GM21723 (cell line): ENCODE measurements at regions not wholly inside any gene's neighbourhood (a gene's known extent, or its start where the extent isn't known, plus 50 kb on each side); places are given as distances from the start of the nearest gene placed in this dataset.

Experiments
- ATAC-seq: cut with Tn5 transposase; IDR thresholded peaks from one replicate; pipeline ENCODE4 v1.9.1; 2021; ENCODE audit warnings: mild to moderate bottlenecking, moderate library complexity; ENCODE audit not compliant: unreplicated experiment

GRCh38 chr1:198903203-198903602 is 264.4 kb downstream of the PTPRC start:
- no peak for ATAC-seq

- ATAC-seq = no peak
Measured at GRCh38 chr1:198903621-198904020, 264.8 kb downstream of the PTPRC start.

GRCh38 chr1:198904321-198904720 is 265.5 kb downstream of the PTPRC start:
- ATAC-seq = no peak

- peak; percentile 51 for ATAC-seq
Measured at GRCh38 chr1:198906739-198907422, 268.0 kb downstream of the PTPRC start.

GRCh38 chr1:198907423-198907746 is 268.5 kb downstream of the PTPRC start:
- peak; percentile 19 for ATAC-seq

GRCh38 chr1:198908995-198909394 is 270.2 kb downstream of the PTPRC start:
- ATAC-seq = no peak

GRCh38 chr1:198909973-198910372 is 271.1 kb downstream of the PTPRC start:
- no peak for ATAC-seq

- no peak for ATAC-seq
Measured at GRCh38 chr1:198910816-198911215, 272.0 kb downstream of the PTPRC start.

- ATAC-seq = no peak
Measured at GRCh38 chr1:198912046-198912445, 273.2 kb downstream of the PTPRC start.

- ATAC-seq = no peak
Measured at GRCh38 chr1:198913667-198914066, 274.8 kb downstream of the PTPRC start.

- ATAC-seq = no peak
Measured at GRCh38 chr1:198915327-198916231, 276.7 kb downstream of the PTPRC start.

- no peak for ATAC-seq
Measured at GRCh38 chr1:198917226-198917625, 278.4 kb downstream of the PTPRC start.

GRCh38 chr1:198918920-198919319 is 280.1 kb downstream of the PTPRC start:
- no peak for ATAC-seq

GRCh38 chr1:198919667-198920398 is 281.0 kb downstream of the PTPRC start:
- peak; percentile 55 for ATAC-seq

- ATAC-seq = peak; percentile 72
Measured at GRCh38 chr1:198922638-198923430, 284.0 kb downstream of the PTPRC start.

- ATAC-seq = no peak
Measured at GRCh38 chr1:198923993-198924392, 285.2 kb downstream of the PTPRC start.

- no peak for ATAC-seq
Measured at GRCh38 chr1:198925567-198925966, 286.7 kb downstream of the PTPRC start.

- no peak for ATAC-seq
Measured at GRCh38 chr1:198927129-198927528, 288.3 kb downstream of the PTPRC start.

GRCh38 chr1:198929111-198929604 is 290.3 kb downstream of the PTPRC start:
- no peak for ATAC-seq

GRCh38 chr1:198929961-198930599 is 291.2 kb downstream of the PTPRC start:
- peak; percentile 60 for ATAC-seq
